22Rv1 (cell line): ENCODE measurements at regions not wholly inside any gene's neighbourhood (a gene's known extent, or its start where the extent isn't known, plus 50 kb on each side); places are given as distances from the start of the nearest gene placed in this dataset.

Experiments used
- ZFX ChIP-seq: fragments of 450-650 bp; IDR thresholded peaks from 2 replicates; pipeline ENCODE4 v1.6.1; 2017; ENCODE audit warnings: antibody characterized with exemption, borderline replicate concordance
- TF ChIP-seq, protein P1 (sequence below): fragments of 450-650 bp; IDR thresholded peaks from 2 replicates; pipeline ENCODE4 v1.5.1; 2017; ENCODE audit warnings: mild to moderate bottlenecking

DNA sequence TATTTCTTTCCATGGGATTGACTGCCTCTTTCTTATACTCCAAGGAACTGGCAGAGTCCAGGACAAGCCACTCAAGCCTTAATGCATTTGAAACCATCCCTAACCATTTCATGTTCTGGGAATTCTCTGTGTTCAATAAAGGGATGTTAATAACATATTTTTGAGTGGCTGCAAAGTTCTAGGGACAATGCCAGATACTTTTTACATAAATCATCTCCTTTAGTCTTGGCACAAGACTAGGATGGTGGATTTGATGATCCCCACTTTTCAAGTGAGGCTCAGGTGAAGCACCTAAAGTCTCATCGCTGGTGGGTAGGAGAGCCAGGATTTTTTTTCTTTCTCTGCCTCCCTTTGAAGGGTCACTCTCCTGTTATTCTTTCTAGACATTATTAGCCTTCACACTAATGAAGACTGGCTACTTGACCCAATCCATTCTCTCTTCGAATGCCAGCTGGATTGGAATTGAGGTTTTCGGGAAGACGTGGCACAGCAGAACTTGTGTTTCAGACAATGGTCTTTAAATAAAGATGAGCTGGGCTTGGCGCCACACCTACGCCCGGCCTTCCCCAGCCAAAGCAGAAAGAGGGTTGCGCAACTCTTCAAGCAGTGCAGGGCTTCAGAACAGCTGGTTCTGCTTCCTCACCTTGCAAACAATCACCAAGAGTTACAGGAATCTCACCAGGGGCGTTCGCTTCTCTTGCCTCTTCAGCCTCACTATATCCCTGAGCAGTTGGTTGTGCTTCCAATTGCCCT lies 73.8 kb upstream of the BMPER start:
- TF ChIP-seq, protein P1, sequence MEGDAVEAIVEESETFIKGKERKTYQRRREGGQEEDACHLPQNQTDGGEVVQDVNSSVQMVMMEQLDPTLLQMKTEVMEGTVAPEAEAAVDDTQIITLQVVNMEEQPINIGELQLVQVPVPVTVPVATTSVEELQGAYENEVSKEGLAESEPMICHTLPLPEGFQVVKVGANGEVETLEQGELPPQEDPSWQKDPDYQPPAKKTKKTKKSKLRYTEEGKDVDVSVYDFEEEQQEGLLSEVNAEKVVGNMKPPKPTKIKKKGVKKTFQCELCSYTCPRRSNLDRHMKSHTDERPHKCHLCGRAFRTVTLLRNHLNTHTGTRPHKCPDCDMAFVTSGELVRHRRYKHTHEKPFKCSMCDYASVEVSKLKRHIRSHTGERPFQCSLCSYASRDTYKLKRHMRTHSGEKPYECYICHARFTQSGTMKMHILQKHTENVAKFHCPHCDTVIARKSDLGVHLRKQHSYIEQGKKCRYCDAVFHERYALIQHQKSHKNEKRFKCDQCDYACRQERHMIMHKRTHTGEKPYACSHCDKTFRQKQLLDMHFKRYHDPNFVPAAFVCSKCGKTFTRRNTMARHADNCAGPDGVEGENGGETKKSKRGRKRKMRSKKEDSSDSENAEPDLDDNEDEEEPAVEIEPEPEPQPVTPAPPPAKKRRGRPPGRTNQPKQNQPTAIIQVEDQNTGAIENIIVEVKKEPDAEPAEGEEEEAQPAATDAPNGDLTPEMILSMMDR = no peak
- TF ChIP-seq ZFX = no peak
